Activated CD8-positive, alpha-beta T cell treated with anti-CD3 and anti-CD28 coated beads for 36 hours (primary cell): ENCODE measurements at regions not wholly inside any gene's neighbourhood (a gene's known extent, or its start where the extent isn't known, plus 50 kb on each side); places are given as distances from the start of the nearest gene placed in this dataset.

ENCODE experiments used
- ATAC-seq: fragments of 200-7000 bp; cut with Tn5 transposase; one replicate; pipeline ENCODE4 v1.10.0; 2021; ENCODE audit warnings: mild to moderate bottlenecking, moderate library complexity
- CTCF ChIA-PET: fragments of 350-600 bp; sonication (Branson Sonifier 250); formaldehyde crosslinking; loops from one replicate; lab custom pipeline; 2021; ENCODE audit warnings: antibody characterized with exemption; lab: Charles Lee
- POLR2A ChIA-PET: fragments of 350-600 bp; sonication (Branson Sonifier 250); formaldehyde crosslinking; loops from one replicate; lab custom pipeline; 2021; ENCODE audit warnings: antibody characterized with exemption; lab: Charles Lee
- DNase-seq: peaks from one replicate; pipeline ENCODE4 v3.0.0-alpha.2; 2020
- H3K27ac Mint-ChIP-seq: one replicate; pipeline ENCODE4 v1.8.0; 2021; ENCODE audit warnings: mild to moderate bottlenecking, mixed read lengths
- H3K27me3 Mint-ChIP-seq: one replicate; pipeline ENCODE4 v1.8.0; 2021; ENCODE audit warnings: mixed read lengths
- H3K36me3 Mint-ChIP-seq: one replicate; pipeline ENCODE4 v1.8.0; 2021; ENCODE audit warnings: low read depth, mixed read lengths
- H3K4me1 Mint-ChIP-seq: one replicate; pipeline ENCODE4 v1.8.0; 2021; ENCODE audit warnings: low read depth, mixed read lengths
- H3K4me3 Mint-ChIP-seq: one replicate; pipeline ENCODE4 v1.8.0; 2021; ENCODE audit warnings: mild to moderate bottlenecking, moderate library complexity, mixed read lengths
- H3K9me3 Mint-ChIP-seq: one replicate; pipeline ENCODE4 v1.8.0; 2021; ENCODE audit warnings: mixed read lengths
- intact Hi-C: fragments of 100-400 bp; cut with micrococcal nuclease; formaldehyde crosslinking; loops from one replicate; pipeline ENCODE4 v1.10.0; 2022
- TF ChIP-seq, protein P1 (sequence below): fragments of 200-600 bp; IDR thresholded peaks from one replicate; pipeline ENCODE4 v1.8.0; 2022; ENCODE audit warnings: antibody characterized with exemption, mild to moderate bottlenecking

DNA sequence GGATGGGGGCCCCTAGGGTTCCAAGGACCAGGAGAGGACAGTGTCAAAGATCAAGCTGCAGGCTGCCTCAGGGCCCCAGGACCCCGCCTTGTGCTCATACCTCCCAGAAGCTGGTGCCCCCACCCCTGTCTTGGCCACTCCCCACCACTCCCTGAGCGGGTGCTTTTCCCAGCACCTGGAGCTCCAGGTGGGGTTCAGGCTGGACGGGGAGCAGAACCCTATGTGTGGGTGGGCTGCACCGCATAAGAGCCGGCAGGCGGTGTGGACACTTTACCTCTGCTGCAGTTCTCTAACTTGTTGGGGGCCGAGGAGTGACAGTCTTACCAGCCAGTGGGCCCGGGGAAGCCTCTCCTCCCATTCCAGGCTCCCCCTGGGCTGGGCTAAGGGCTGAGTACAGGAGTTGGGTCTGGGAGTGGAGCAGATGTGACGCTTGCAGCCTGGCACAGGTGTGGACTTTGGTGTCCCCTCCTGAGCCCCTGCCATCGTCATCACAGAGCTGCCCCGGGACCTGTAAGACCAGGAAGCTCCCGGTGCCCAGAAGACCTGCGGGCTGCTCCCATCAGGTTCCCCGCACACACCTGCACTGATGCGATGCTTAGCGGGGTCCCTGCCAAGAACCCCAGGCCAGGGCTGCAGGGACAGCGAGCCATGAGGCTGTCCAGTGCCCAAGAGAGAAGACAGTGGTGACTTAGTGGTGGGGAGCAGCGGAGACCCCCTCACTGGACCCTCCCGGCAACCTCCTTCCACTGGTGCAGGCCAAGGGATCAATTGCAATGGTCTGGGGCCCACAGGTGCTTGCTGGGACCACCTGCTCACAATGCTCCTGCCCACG lies 674.5 kb downstream of the BRD1 start:
- TF ChIP-seq, protein P1, sequence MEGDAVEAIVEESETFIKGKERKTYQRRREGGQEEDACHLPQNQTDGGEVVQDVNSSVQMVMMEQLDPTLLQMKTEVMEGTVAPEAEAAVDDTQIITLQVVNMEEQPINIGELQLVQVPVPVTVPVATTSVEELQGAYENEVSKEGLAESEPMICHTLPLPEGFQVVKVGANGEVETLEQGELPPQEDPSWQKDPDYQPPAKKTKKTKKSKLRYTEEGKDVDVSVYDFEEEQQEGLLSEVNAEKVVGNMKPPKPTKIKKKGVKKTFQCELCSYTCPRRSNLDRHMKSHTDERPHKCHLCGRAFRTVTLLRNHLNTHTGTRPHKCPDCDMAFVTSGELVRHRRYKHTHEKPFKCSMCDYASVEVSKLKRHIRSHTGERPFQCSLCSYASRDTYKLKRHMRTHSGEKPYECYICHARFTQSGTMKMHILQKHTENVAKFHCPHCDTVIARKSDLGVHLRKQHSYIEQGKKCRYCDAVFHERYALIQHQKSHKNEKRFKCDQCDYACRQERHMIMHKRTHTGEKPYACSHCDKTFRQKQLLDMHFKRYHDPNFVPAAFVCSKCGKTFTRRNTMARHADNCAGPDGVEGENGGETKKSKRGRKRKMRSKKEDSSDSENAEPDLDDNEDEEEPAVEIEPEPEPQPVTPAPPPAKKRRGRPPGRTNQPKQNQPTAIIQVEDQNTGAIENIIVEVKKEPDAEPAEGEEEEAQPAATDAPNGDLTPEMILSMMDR, result no peak
- POLR2A ChIA-PET, result no interaction called here
- no peak overlapping the region for H3K4me3 Mint-ChIP-seq
- H3K27me3 Mint-ChIP-seq, result no peaks in the 10 kb centered on the region
- DNase-seq (no peak), ATAC-seq (no peak)
- H3K4me1 Mint-ChIP-seq, result no peaks in the 10 kb centered on the region
- peaks cover 2% of the 10 kb centered on the region for H3K9me3 Mint-ChIP-seq
- H3K36me3 Mint-ChIP-seq, result no peaks in the 10 kb centered on the region
- intact Hi-C loops, result no loop called here
- CTCF ChIA-PET, result no interaction called here
- H3K27ac Mint-ChIP-seq, result no peak overlapping the region

DNA sequence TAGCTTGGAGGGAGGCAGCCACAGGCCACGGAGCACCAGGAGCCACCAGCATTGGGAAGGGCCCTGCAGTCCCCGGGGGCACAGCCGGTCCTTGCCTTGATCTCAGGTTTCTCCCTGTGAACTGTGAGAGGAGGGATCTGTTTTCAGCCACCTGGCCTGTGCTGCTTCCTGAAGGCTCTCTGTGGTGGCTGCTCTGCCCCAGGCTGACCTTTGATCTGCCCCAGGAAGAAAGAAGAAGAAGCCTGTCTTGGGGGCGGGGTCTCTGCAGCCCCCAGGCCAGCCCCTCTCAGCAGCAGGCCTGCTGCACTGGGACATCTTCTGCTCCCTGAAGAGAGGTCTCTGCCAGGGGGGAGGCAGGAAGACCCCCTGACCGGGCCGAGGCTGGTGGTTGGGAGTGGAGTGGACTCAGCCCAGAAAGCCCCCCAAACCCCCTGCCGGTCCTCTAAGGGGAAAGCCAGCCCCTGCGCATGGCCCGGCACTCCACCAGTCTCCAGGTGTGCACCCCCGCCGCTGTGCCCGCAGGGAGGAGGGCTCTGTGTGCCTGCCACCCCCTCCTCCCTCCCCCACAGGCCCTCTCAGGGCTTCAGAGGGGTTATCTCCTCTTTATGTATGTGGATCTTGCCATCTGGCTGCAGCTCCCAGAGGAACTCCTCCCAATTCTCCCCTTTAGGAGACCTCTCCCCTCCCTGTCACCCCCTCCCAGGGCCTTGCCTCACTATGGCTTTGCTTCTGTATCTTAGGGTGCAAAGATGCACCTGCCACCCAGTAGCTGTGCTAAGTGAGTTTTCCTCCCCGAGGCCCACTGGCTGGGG lies 675.3 kb downstream of the BRD1 start:
- CTCF ChIA-PET, result no interaction called here
- intact Hi-C loops, result no loop called here
- TF ChIP-seq, protein P1, result no peak

DNA sequence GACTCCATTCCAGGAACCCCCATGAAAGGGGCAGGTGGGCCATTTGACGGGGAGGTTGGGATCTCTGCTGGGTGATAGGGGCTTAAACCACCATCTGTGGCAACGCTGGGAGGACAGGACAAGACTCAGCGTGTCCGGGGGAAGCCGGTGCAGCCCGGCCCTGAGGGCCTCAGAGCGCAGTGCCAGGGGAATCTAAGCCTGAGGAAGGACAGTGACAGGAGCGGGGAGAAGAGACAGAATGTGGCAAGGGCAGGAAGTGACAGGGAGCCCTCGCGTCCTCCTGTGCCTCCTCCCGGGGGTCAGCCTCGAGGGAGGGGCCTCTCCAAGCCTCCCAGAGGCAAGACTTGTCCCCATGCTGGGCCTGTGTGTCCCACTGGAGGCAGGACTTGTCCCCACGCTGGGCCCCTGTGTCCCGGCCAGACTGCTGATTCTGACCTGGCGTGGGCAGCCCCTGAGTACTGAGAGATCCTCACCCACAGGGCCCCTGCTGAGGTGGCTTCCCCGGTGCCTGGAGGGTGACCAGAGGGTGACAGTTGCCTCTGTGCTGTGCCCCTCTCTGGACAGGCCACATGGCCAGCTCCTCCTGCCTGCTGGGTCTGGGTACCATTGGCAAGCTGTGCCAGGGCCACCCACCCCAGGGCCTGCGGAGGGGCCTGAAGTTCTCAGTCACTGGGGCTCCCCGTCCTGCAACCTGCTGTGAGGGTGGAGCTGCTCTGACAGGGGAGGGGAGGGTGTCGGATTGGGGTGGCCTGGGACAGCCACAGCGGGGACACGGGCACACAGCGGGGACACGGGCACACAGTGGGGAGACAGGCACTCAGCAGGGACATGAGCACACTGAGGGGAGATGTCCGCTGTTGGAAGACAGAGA lies 676.2 kb downstream of the BRD1 start:
- Mint-ChIP-seq H3K4me1 (no peaks in the 10 kb centered on the region), H3K27me3 (no peaks in the 10 kb centered on the region), H3K36me3 (no peaks in the 10 kb centered on the region), H3K4me3 (no peak overlapping the region), H3K9me3 (peaks cover 2% of the 10 kb centered on the region), H3K27ac (no peak overlapping the region)
- TF ChIP-seq, protein P1, result no peak
- intact Hi-C loops, result no loop called here
- ChIA-PET POLR2A (no interaction called here), CTCF (no interaction called here)
- ATAC-seq (no peak), DNase-seq (no peak)

More for the DNA sequence above, 675.3 kb downstream of the BRD1 start:
- POLR2A ChIA-PET, result no interaction called here
- Mint-ChIP-seq H3K27ac (no peak overlapping the region), H3K9me3 (peaks cover 2% of the 10 kb centered on the region), H3K4me3 (no peak overlapping the region), H3K36me3 (no peaks in the 10 kb centered on the region), H3K4me1 (no peaks in the 10 kb centered on the region), H3K27me3 (no peaks in the 10 kb centered on the region)
- DNase-seq (no peak), ATAC-seq (no peak)

DNA sequence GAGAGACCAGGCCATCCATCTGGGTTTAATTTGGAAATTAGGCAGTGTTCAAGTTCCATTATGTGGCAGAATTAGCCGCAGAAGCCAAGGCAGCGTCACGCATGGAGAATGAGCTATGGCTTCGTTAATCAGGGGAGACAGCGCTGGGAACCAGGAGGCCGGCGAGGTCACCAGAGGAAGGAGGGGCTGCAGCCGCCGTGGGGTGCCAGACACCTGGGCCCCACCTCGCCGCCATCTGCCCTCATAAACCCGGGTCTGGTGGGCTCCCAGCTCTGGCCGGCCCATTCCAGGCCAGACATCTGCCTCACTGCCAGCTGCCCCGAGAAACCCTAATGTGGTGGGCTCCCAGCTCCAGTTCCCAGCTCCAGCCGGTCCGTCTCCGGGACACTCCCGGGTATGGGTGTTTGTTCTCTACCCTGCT lies 676.9 kb downstream of the BRD1 start:
- no peaks in the 10 kb centered on the region for H3K27me3 Mint-ChIP-seq
- DNase-seq (no peak), ATAC-seq (no peak)
- no peak overlapping the region for H3K4me3 Mint-ChIP-seq
- ChIA-PET POLR2A (no interaction called here), CTCF (no interaction called here)
- intact Hi-C loops, result no loop called here
- H3K27ac Mint-ChIP-seq, result no peak overlapping the region
- H3K4me1 Mint-ChIP-seq, result no peaks in the 10 kb centered on the region
- peaks cover under 1% of the 10 kb centered on the region for H3K9me3 Mint-ChIP-seq
- H3K36me3 Mint-ChIP-seq, result no peaks in the 10 kb centered on the region
- TF ChIP-seq, protein P1, result no peak
